Pons (tissue), 1 donor: ENCODE measurements at regions not wholly inside any gene's neighbourhood (a gene's known extent, or its start where the extent isn't known, plus 50 kb on each side); places are given as distances from the start of the nearest gene placed in this dataset.
"Not testable (repeated sequence)": the region's sequence is repeated elsewhere in the genome, so short reads cannot be mapped to it uniquely, and the experiment has no call there.

ENCODE experiments used
- DNase-seq: peaks from one replicate; pipeline ENCODE4 v3.0.0-alpha.2; 2016; ENCODE audit warnings: low spot score

DNA sequence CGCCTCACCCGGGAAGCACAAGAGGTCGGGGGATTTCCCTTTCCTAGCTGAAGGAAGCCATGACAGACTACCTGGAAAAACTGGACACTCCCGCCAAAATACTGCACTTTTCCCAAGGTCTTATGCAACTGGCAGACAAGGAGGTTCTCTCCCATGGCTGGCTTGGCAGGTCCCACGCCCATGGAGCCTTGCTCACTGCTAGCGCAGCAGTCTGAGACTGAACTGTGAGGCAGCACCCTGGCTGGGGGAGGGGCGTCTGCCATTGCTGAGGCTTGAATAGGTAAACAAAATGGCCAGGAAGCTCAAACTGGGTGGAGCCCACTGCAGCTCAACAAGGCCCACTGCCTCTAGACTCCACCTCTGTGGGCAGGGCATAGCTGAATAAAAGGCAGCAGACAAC lies 92.1 kb downstream of the C4BPA start:
- not testable (repeated sequence) for DNase-seq

DNA sequence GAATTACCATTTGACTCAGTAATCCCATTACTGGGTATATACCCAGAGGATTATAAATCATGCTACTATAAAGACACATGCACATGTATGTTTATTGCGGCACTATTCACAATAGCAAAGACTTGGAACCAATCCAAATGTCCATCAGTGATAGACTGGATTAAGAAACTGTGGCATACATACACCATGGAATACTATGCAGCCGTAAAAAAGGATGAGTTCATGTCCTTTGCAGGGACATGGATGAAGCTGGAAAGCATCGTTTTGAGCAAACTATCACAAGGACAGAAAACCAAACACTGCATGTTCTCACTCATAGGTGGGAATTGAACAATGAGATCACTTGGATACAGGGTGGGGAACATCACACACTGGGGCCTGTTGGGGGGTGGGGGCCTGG lies 97.5 kb downstream of the C4BPA start:
- DNase-seq: not testable (repeated sequence)

DNA sequence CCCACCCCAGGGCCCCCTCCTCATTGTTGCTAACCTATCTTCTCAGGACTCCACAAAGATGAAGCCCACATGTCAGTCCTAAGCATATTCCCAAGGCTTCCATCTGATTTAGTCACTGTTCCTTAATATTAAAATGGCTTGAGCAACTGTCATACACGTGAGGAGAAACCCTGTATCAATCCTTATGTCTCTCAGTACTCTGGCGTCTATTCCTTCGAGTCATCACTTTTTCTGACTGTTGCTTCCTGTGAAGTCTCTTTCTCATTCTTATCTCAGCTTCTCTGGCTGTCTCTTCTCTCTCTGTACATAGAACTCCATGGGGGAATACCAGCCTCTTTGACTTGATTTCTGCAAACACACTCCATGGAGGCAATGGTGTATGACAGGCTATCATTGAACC lies 98.4 kb downstream of the C4BPA start:
- DNase-seq: no peak

DNA sequence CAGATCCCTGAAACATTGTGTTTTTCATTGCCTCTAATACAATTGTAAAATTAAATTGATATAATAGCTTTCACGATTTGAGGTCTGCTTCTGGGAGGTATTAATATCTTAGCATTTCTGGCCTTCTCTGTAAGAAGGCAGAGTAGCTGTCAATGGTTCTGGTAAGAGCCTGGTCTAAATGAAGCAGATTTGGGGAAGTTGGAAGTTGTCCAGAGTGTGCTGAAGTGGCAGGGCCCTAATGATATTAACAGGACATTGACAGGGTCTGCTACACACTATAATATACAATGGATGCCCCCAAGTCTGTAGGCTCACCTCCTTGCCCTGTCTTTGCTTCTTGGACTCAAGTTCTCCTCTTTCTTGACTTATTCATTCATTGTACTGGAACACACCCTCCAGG lies 99.5 kb downstream of the C4BPA start:
- no peak for DNase-seq

DNA sequence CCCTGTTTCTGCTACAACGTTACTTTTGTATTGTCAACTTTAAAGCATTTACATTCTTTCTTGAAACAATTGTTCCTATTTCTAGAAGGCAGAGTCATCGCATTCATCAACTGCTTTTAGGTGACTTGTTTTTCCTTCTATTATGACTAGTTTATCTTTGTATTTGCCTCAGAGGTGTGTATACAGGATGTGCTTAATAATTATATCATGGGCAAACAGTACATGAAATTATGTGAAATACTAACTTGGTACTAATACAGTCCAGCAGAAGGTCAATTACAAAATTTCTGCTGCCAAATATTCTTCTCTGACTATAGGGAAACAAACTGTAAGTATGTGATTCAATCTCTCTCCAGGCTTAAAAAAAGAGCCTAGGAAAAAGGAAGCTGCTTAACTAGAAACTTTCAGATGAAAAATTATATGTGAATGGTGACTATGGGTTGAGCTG lies 101.6 kb downstream of the C4BPA start:
- DNase-seq: no peak

DNA sequence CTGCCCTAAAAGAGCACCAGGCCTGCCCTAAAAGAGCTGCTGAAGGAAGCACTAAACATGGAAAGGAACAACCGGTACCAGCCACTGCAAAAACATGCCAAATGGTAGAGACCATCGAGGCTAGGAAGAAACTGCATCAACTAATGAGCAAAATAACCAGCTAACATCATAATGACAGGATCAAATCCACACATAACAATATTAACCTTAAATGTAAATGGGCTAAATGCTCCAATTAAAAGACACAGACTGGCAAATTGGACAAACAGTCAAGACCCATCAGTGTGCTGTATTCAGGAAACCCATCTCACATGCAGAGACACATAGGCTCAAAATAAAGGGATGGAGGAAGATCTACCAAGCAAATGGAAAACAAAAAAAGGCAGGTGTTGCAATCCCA lies 104.7 kb downstream of the C4BPA start:
- not testable (repeated sequence) for DNase-seq

DNA sequence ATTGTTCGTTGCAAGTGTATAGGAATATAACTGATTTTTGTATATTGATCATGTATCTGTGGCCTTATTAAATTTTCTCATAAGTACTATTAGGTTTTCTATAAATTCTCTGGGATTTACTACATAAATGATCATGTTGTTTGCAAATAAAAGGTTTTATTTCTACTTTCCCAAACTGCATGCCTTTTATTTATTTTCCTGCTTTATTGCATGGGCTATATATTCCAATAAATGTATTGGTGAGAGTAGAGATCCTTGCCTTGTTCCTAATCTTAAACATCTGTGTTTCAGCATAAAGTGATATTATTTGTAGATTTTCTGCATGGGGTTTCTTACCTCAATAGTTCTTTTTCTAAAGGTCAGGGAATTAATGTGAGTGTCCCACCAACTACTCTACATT lies 107.0 kb upstream of the CD55 start:
- no peak for DNase-seq

DNA sequence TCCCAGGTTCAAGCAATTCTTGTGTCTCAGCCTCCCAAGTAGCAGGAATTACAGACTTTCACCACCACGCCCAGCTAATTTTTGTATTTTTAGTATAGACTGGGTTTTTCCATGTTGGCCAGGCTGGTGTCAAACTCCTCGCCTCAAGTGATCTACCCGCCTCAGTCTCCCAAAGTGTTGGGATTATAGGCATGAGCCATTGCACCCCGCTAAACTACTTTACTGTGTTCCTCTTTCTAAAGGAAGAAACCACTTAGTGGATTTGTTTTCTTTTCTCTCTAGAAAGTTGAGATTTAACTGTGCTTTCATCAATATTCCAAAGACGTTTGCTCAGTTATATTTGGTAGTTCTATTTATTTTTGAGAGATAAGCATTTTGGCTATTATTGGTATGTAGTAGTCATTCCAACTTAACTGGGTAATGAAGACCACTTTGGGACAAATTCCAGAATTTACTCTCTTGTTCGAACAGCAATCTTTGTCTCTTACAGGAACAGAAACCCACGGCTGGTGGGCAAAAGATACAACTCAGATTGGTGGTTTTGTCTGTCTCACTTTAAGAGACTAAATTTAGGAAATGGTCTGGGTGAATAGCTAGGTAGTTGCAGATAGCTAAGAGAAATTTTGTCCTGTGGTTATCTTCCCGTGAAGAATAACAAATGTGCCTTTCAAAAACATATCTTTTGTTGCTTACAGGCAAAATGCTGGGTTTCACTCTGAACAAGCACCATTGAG lies 103.5 kb upstream of the CD55 start:
- DNase-seq: peak; percentile 21

DNA sequence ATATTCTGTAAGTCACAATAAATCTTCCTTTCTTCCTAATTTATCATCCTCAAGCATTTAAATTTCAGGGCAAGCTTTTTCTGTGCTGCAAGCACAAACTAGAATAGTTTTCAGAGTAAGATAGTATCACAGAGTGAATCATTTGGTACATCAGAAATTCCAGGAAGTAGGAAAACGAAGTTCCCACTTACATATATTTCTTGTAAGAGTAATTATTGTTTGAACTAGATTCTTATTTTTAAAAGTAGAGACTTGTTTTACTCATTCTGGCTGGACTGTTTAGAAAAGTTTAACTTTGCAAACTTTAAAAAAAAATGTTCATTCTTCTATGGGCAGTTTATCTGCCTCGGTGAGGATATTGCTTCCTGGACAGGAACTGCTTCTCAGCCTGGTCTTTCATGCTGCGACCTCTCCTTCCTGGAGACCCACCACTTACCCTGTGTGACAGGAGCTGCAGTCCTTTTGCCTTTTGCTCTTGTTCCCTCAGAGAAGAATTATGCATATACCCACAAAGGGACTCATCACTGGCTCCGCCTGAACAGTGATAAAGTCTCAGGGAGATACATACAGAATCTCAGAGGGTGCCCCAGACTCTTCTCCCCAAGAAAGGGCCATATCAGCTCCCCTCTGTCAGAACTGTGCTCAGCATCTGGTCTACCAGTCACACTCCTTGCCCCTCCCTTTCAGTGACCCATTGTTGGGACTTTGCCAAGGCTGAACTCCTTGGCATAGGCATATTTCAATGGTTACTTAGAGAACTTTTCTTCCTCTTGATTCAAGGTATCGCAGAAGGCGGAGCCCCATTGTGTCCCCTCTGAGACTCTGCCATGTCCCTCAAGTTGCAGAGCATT lies 102.7 kb upstream of the CD55 start:
- no peak for DNase-seq

DNA sequence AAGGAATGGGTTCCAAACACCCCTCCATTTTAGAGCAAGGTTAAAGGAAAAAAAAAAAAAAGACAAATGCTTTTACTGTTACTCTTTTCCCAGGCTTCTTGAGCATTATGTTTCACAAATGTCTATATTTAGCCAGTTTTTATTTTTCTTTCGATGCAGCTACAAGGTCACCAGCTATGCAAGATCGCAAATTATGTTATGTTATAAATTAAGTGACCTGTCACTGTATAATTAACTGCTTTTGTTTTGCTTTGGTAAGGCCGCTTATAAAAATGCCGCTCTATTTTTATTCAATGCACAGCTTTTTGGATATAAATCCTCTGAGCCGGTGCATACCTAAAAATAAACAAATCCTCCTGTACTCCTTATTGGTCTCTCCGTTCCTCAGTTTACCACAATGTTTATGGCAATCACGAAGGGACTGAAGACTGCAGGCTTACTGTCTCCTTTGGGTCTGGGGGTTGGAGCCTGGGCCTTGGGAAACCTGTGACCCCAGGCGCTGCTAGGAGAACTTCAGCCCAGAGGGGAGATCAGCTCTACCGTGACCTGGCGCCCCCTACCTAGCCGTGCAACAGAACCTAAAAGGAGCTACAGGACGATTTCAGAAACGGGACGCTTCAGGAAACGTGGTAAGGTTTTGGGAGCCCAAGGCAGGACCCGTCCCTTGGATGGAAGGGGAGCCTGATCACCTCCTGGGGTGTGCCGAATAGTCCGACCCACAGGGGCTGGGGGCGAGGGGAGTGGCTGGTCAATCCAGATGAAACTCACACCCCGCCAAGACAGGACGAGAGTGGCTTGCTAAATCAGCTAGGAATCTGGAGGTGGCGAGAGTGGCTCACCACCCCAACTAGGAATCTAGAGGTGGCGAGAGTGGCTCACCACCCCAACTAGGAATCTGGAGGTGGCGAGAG lies 101.2 kb upstream of the CD55 start:
- no peak for DNase-seq

DNA sequence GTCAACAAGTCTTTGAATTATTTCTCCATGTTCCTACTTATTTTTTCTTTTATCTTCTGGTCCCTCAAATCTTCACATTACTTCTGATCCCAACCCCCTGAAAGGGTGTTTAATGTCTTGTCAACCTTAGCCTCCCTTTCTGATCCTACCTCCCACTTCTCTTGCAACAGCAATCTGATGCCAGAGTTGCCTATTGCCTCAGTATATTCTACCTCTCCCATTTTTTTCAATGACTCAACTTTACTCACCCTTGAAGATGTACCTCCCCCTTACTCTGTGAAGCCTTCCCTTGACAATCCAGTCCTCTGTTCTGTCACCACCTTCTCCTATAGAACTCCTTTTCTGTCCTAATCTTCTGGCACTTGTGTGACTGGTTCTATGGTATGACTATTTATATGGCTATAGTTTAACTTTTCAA lies 99.5 kb upstream of the CD55 start:
- DNase-seq: no peak

DNA sequence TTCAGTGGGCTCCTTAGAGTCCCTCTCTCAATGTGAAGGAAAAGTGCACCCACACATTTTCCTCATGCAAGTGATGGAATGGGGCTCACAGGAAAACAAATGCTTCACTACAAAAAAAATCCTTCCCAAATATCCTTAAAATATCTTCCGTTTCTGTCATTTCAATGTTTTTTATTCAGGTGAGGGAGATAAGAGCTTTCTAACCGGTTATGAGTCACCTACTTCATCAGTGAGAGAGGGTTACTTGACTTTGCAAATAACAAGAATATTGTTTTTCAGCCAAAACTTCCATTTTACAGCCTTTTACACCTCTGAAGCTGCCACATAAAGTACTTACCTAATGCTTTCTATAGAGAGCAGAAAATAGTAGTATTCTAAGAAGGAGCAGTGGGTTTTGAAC lies 98.3 kb upstream of the CD55 start:
- no peak for DNase-seq

DNA sequence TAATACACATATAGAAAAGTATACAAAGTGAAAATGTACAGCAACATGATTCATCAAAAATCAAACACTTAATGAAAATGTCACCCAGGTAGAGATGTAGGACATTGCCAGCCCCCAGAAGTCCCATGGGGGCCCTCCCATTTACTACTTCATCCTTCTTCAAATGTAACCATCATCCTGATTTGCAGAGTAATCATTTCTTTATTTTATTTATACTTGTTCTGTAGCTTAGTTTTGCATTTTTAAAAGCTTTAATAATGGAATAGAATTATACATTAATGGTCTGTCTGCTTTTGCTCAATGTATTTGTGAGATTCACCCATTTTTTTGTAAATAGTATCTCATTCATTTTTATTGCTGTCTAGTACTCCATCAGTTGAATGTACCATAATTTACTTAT lies 96.8 kb upstream of the CD55 start:
- no peak for DNase-seq

DNA sequence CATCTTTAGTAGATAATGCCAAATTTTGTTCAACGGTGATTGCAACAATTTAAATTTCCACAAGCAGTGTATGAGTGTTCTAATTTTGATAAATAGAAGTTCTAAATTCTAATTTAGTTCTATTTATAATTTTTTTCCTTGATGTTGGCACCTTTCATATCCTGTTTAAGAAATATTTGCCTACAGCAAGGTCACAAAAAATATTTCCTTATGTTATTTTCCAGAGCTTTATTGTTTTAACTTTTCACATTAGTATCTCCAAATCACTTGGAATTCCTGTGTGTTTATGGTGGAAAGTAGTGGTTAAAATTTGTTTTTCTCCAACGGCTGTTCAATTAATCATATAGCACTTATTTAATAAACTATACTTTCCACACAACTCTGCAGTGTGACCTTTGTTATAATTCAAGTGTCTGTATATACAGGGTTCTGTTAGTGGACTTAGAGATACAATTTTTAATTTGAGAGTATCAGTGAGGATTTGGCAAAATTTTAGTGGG lies 94.3 kb upstream of the CD55 start:
- DNase-seq: no peak

DNA sequence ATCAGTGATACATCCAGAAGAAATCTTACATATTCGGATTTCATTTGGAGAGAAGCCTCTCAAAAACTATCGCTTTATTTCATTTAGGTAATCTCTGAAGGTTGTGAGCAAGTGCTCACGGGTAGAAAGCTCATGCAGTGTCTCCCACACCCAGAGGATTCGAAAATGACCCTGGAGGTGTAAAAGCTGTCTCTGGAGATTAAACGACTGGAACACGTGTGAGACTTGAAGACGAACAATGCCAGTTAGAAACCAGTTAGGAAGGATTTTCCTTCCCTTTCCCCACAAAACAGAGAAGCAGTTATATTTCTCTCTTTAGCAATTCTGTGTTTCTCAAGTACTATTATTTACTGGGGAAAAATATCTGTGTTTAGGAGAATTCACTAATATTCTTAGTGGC lies 92.5 kb upstream of the CD55 start:
- DNase-seq: no peak

DNA sequence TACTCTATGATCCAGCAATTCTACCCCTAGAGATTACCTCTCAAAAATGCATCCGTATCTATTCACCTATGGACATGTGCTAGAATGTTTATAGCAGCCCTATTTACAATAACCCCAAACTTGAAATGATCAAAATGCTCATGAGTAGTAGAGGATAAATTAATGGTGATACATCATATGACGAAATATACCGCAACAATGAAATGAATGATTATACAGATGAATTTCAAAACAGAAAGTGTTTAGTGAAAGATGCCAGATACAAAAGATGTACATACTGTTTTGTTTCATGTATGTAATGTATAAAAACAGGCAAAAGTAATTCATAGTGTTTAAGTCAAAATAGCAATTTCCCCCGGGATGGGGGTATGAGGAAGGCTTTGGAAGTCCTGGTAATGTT lies 91.0 kb upstream of the CD55 start:
- no peak for DNase-seq

DNA sequence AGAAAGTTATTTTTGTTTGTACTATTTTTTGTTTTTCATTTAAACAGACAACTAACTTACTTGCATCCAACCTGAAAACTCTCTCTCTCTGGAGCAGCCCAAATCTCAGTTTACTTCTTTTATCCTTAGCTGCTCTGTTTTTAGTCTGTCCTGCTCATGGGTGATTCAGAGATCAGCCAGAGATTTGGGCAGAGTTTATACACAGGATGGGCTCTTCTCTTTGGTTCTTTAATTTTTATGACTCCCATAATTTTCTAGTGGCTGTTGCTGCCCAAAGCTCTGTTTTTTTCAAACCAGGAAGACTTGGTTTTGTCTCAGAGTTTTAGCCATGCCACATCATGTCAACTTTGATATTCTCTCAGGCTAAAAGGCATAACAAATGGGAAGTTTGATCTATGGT lies 86.8 kb upstream of the CD55 start:
- DNase-seq: no peak

DNA sequence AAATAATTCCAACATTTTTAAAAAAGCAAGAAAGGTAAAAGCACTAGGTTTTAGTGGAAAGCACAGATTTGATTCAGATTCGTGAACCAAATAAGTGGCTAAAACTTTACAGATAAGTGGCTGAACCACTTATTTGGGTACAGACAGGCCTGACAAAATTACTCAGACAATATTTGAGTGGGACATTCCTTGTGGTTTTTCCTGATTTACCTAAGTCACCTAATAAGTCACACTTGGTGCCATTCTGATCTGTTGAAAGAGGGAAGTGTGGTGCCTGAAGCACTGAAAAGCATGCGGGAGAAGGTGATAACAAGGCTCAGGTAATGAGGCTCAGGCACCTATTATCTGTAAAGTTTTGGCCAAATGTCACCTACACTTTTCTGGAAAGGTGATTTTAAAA lies 81.6 kb upstream of the CD55 start:
- DNase-seq: no peak

DNA sequence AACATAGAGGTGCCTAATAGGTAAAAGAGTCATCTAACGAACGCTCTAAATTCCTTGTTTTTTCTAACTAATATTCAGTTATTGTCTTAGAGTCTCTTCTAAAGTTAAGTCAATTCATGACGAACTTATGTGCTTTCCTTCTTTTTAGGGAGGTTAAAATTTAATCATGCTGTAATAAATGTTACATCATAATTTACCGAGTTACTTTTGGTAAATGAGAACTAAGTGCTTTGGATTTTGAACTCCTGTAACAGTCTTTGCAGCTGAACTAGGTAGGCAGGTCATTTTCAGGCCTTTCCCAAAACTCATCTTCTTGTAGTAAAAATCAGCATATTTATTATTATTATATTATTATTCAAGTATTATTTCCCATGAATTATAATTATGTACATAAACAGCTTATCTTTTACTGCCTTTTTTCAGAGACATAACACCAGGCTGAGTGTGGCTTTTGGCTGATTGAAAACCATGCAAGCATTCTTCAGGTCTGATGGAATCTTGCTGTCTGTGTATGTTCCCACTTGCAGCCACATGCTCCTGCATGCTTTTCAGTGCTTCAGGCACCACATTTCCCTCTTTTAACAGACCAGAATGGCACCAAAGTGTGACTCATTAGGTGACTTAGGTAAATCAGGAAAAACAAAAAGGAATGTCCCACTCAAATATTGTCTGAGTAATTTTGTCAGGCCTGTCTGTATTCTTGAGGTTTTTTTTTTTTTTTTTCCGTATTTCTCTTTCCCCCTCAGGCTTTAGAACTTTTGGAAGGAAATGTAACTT lies 81.0 kb upstream of the CD55 start:
- DNase-seq: no peak

DNA sequence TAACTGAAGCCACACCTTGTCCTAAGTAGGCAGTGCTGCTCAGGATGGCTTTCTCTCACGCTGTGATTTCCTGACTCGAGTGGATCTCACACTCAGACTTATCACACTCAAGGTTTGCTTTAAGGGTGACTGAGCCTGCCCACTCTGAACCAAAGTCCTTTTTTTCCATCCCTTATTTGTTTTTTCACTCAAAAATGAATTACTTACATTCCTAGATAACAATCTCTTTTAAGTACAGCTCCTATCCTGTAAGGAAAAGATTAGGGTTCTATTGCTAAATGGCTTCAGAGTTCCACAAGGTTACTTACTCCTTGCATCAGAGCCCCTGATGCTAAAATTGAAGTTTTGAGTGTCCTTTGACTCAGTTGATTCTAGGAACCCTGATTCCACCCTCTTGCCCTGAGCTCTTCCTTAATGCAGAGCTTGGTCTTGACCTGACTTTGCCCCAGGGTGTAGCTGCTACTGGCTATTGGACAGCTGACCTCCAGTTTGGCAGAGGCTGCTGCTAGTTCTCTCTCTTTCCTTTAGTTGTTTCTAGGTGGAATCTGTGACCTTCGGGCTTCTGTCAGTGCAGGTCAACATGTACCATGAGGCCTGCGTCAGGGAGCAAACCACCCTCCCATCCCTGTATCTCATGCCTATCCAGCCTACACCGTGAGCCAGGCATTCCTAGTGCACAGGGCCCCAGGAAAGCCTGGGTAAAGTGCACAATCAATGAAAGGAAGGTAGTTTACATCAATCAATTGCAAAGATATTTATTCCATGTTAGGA lies 80.1 kb upstream of the CD55 start:
- DNase-seq: no peak
